SK-N-SH (cell line): ENCODE measurements at regions not wholly inside any gene's neighbourhood (a gene's known extent, or its start where the extent isn't known, plus 50 kb on each side); places are given as distances from the start of the nearest gene placed in this dataset.

ENCODE experiments used
- CTCF ChIA-PET: fragments of 300-600, 350-600 bp; formaldehyde crosslinking; extraction: SDS; loops from one replicate; lab custom pipeline; 2021; lab: Yijun Ruan, JAX
- POLR2A ChIA-PET: fragments of 350-600 bp; sonication (Branson Sonifier 250); formaldehyde crosslinking; extraction: SDS; loops from one replicate; lab custom pipeline; 2020; ENCODE audit warnings: antibody characterized with exemption, inconsistent platforms; lab: Yijun Ruan, JAX
- DNase-seq: peaks from one replicate; pipeline ENCODE4 v3.0.0; 2012
- H2AFZ ChIP-seq: fragments of 200-600 bp; sonication (generic); 2 replicates; pipeline ENCODE4 v1.8.1; 2016; ENCODE audit warnings: antibody characterized with exemption, mild to moderate bottlenecking, low read depth
- H3F3A ChIP-seq: fragments of 200-600 bp; sonication (generic); replicated peaks from 2 replicates; pipeline ENCODE3; 2016; ENCODE audit warnings: antibody characterized with exemption, mild to moderate bottlenecking; ENCODE audit not compliant: insufficient read depth
- H3K27ac ChIP-seq, 2 experiments: fragments of 200-500 bp in 1 of 2; fragments of 200-600 bp in 1 of 2; sonication (Bioruptor generic) in 1 of 2; sonication (generic), shearing (Covaris generic) in 1 of 2; 2 replicates each; pipeline versions ENCODE4 v1.5.1 to v1.6.1; 2014 to 2016; ENCODE audit warnings: low read depth in 2 of 2, inconsistent platforms in 1 of 2, low read length in 1 of 2, mild to moderate bottlenecking in 1 of 2, mixed read lengths in 1 of 2
- H3K27me3 ChIP-seq: fragments of 200-600 bp; sonication (generic), shearing (Covaris generic); 2 replicates; pipeline ENCODE4 v1.6.1; 2016; ENCODE audit warnings: mixed run types; ENCODE audit not compliant: insufficient read depth
- H3K36me3 ChIP-seq, 2 experiments: fragments of 200-500 bp in 1 of 2; fragments of 200-600 bp in 1 of 2; sonication (Bioruptor generic) in 1 of 2; sonication (generic) in 1 of 2; replicated peaks in 1 of 2; 2 replicates each; pipeline versions ENCODE3 to v1.5.1; 2014 to 2016; ENCODE audit warnings: low read length in 1 of 2, mild to moderate bottlenecking in 1 of 2; ENCODE audit not compliant: insufficient read depth in 2 of 2, control insufficient read depth in 1 of 2
- H3K4me1 ChIP-seq, 2 experiments: fragments of 200-500 bp in 1 of 2; fragments of 200-600 bp in 1 of 2; sonication (Bioruptor generic) in 1 of 2; sonication (generic), shearing (Covaris generic) in 1 of 2; 2 replicates each; pipeline versions ENCODE4 v1.5.1 to v1.6.1; 2014 to 2016; ENCODE audit warnings: low read depth in 1 of 2, low read length in 1 of 2, mixed run types in 1 of 2; ENCODE audit not compliant: insufficient read depth in 2 of 2, control insufficient read depth in 1 of 2
- H3K4me2 ChIP-seq: fragments of 200-600 bp; sonication (generic), shearing (Covaris generic); 2 replicates; pipeline ENCODE4 v1.6.1; 2017; ENCODE audit warnings: mixed run types
- H3K4me3 ChIP-seq, 2 experiments: fragments of 200-500 bp in 1 of 2; fragments of 200-600 bp in 1 of 2; sonication (Bioruptor generic) in 1 of 2; sonication (generic), shearing (Covaris generic) in 1 of 2; 2 replicates each; pipeline versions ENCODE4 v1.5.1 to v1.8.1; 2014 to 2016; ENCODE audit warnings: low read depth in 2 of 2, inconsistent platforms in 1 of 2, low read length in 1 of 2, mild to moderate bottlenecking in 1 of 2, mixed read lengths in 1 of 2, moderate library complexity in 1 of 2
- H3K79me2 ChIP-seq: fragments of 200-600 bp; sonication (generic); 2 replicates; pipeline ENCODE4 v1.8.1; 2017; ENCODE audit warnings: mild to moderate bottlenecking; ENCODE audit not compliant: insufficient read depth
- H3K9ac ChIP-seq: fragments of 200-600 bp; sonication (generic); 2 replicates; pipeline ENCODE4 v1.6.1; 2017; ENCODE audit warnings: mixed run types
- H3K9me2 ChIP-seq: fragments of 200-600 bp; sonication (generic); 2 replicates; pipeline ENCODE4 v1.6.1; 2017; ENCODE audit warnings: mixed run types
- H3K9me3 ChIP-seq: fragments of 200-600 bp; sonication (generic); 2 replicates; pipeline ENCODE4 v1.6.1; 2017; ENCODE audit warnings: mixed run types, mild to moderate bottlenecking, moderate library complexity
- H4K20me1 ChIP-seq: fragments of 200-600 bp; sonication (generic); 2 replicates; pipeline ENCODE4 v1.6.1; 2017; ENCODE audit warnings: mild to moderate bottlenecking, mixed run types; ENCODE audit not compliant: insufficient read depth
- CHD2 ChIP-seq: fragments of 150-350 bp; IDR thresholded peaks from 2 replicates; pipeline ENCODE4 v1.6.1; 2018; ENCODE audit warnings: low read length; ENCODE audit not compliant: partially characterized antibody
- CTCF ChIP-seq: fragments of 200-600 bp; sonication (generic); IDR thresholded peaks from 2 replicates; pipeline ENCODE4 v1.6.1; 2017; ENCODE audit warnings: antibody characterized with exemption, mild to moderate bottlenecking, moderate library complexity
- FOXM1 ChIP-seq: IDR thresholded peaks from 2 replicates; pipeline ENCODE4 v1.4.0; 2012; ENCODE audit warnings: low read depth, mild to moderate bottlenecking
- GABPA ChIP-seq: IDR thresholded peaks from 2 replicates; pipeline ENCODE4 v1.4.0; 2012; ENCODE audit warnings: low read depth, mild to moderate bottlenecking
- MAX ChIP-seq: IDR thresholded peaks from 2 replicates; pipeline ENCODE4 v1.4.0; 2012; ENCODE audit warnings: low read depth
- MXI1 ChIP-seq: IDR thresholded peaks from 2 replicates; pipeline ENCODE4 v1.6.1; 2012; ENCODE audit warnings: mild to moderate bottlenecking, low read depth, low read length, improper control_type of control experiment
- NRF1 ChIP-seq: IDR thresholded peaks from 2 replicates; pipeline ENCODE4 v1.6.1; 2012; ENCODE audit warnings: low read depth, mild to moderate bottlenecking, low read length
- PBX3 ChIP-seq: IDR thresholded peaks from 2 replicates; pipeline ENCODE4; 2012
- RCOR1 ChIP-seq: fragments of 150-350 bp; IDR thresholded peaks from 2 replicates; pipeline ENCODE4 v1.6.1; 2017; ENCODE audit warnings: antibody characterized with exemption, low read length
- RFX5 ChIP-seq: IDR thresholded peaks from 2 replicates; pipeline ENCODE4 v1.6.1; 2012; ENCODE audit warnings: mild to moderate bottlenecking, improper control_type of control experiment, low read length
- RXRA ChIP-seq: IDR thresholded peaks from 2 replicates; pipeline ENCODE4 v1.4.0; 2012; ENCODE audit warnings: low read depth, mild to moderate bottlenecking, borderline replicate concordance
- SMC3 ChIP-seq: IDR thresholded peaks from 2 replicates; pipeline ENCODE4 v1.6.1; 2012; ENCODE audit warnings: low read depth, low read length, improper control_type of control experiment
- TAF1 ChIP-seq: IDR thresholded peaks from 2 replicates; pipeline ENCODE4 v1.6.1; 2012; ENCODE audit warnings: low read depth, mild to moderate bottlenecking, low read length, moderate library complexity, borderline replicate concordance
- TCF12 ChIP-seq: IDR thresholded peaks from 2 replicates; pipeline ENCODE4 v1.4.0; 2012
- YY1 ChIP-seq: IDR thresholded peaks from 2 replicates; pipeline ENCODE4 v1.4.0; 2012; ENCODE audit warnings: low read depth, mild to moderate bottlenecking

DNA sequence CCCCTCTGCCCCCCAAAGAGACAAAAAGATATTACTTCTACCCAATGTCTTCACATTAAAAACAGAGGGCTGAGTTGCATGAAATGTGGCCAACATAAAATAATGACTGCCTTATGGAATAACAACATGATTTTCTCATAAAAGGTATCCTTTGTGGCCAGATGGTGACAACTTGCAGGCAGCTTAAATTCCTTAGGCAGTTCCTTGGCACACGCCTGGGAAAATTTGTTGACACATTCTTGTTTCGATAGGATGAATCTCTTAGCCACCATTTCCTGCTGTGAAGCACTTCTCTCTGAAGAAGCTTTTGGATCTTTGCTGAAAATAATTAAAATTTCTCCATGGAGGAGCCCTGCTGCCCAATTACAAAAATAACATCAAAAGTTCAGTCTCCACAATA, 109.0 kb upstream of the COL21A1 start (continued):
- 0 out of 2 replicates have a peak, but pooled peaks have one; percentile 61 for TF ChIP-seq MAX

DNA sequence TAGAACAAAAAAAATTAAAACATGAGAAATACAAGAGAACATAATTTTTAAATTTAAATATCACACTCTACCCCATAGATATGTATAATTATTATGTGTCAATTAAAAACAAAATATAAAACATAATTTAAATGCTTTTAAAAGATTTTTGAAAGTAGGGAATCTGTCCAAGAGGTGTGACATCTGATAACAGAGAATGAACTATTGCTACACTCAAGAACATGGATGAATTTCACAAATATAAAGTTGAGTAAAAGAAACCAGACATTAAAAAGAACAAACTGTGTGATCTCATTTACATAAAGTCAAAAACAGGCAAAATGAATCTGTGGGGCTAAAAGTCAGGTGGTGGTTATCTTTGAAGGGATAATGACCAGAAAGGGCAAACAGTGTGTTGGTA, 106.5 kb upstream of the COL21A1 start:
- Histone ChIP-seq H3K4me2 (no peak overlapping the region), H3F3A (peaks cover 41% of the 10 kb centered on the region), H3K79me2 (no peaks in the 10 kb centered on the region), H3K27me3 (no peaks in the 10 kb centered on the region), H2AFZ (no peak overlapping the region), H3K9me2 (no peaks in the 10 kb centered on the region), H3K27ac (no peak overlapping the region), H3K4me3 (no peak overlapping the region), H3K36me3 (peaks cover 0 to 4% of the 10 kb centered on the region in 2 experiments), H4K20me1 (no peaks in the 10 kb centered on the region), H3K9me3 (no peaks in the 10 kb centered on the region; the same call in 1 of the 2 replicates), H3K4me1 (peaks cover 5 to 36% of the 10 kb centered on the region in 2 experiments), H3K9ac (no peak overlapping the region)
- no peak for TF ChIP-seq FOXM1
- TF ChIP-seq SMC3 = no peak
- TF ChIP-seq CHD2 = no peak
- TF ChIP-seq MXI1 = no peak
- no peak for TF ChIP-seq CTCF
- no peak for TF ChIP-seq RFX5
- TF ChIP-seq PBX3 = no peak
- TF ChIP-seq YY1 = no peak
- no peak for TF ChIP-seq TCF12
- TF ChIP-seq RCOR1 = no peak
- no peak for TF ChIP-seq GABPA
- no peak for TF ChIP-seq NRF1
- no peak for TF ChIP-seq RXRA
- no peak for TF ChIP-seq TAF1
- DNase-seq = no peak
- ChIA-PET POLR2A (no interaction called here), CTCF (interaction anchor here (0.6 to 9.4 kb wide), 4 partner anchors 10 to 345 kb away, joined by 3 to 135 read pairs (median 3); no protein-coding TSS in a partner anchor)
